Fibroblast of gingiva (primary cell): ENCODE measurements at regions not wholly inside any gene's neighbourhood (a gene's known extent, or its start where the extent isn't known, plus 50 kb on each side); places are given as distances from the start of the nearest gene placed in this dataset.

Experiments
- DNase-seq: peaks from one replicate; pipeline ENCODE4 v3.0.0-alpha.2; 2011; ENCODE audit warnings: low read depth

- no peak for DNase-seq
Measured at GRCh38 chr13:106297283-106297682, 238.2 kb downstream of the EFNB2 start.

- DNase-seq: no peak
Measured at GRCh38 chr13:106296723-106297122, 238.7 kb downstream of the EFNB2 start.

- no peak for DNase-seq
Measured at GRCh38 chr13:106295971-106296370, 239.5 kb downstream of the EFNB2 start.

- no peak for DNase-seq
Measured at GRCh38 chr13:106291006-106291405, 244.5 kb downstream of the EFNB2 start.

GRCh38 chr13:106287351-106287750, 248.1 kb downstream of the EFNB2 start:
- no peak for DNase-seq

GRCh38 chr13:106286811-106287210, 248.7 kb downstream of the EFNB2 start:
- no peak for DNase-seq

GRCh38 chr13:106284358-106284757, 251.1 kb downstream of the EFNB2 start:
- DNase-seq: no peak

- DNase-seq: no peak
Measured at GRCh38 chr13:106281426-106281825, 254.0 kb downstream of the EFNB2 start.

- no peak for DNase-seq
Measured at GRCh38 chr13:106277484-106278154, 257.8 kb downstream of the EFNB2 start.

GRCh38 chr13:106276876-106277275, 258.6 kb downstream of the EFNB2 start:
- no peak for DNase-seq

GRCh38 chr13:106275446-106276032, 259.9 kb downstream of the EFNB2 start:
- no peak for DNase-seq

- DNase-seq: no peak
Measured at GRCh38 chr13:106274551-106275203, 260.8 kb downstream of the EFNB2 start.

GRCh38 chr13:106263801-106264200, 271.7 kb downstream of the EFNB2 start:
- DNase-seq: no peak

GRCh38 chr13:106262886-106263285, 272.6 kb downstream of the EFNB2 start:
- no peak for DNase-seq

- no peak for DNase-seq
Measured at GRCh38 chr13:106261450-106261849, 274.0 kb downstream of the EFNB2 start.

GRCh38 chr13:106260352-106260751, 275.1 kb downstream of the EFNB2 start:
- no peak for DNase-seq

GRCh38 chr13:106259928-106260327, 275.5 kb downstream of the EFNB2 start:
- DNase-seq: no peak

- DNase-seq: no peak
Measured at GRCh38 chr13:106246666-106247188, 288.7 kb downstream of the EFNB2 start.

- DNase-seq: no peak
Measured at GRCh38 chr13:106246242-106246641, 289.2 kb downstream of the EFNB2 start.

GRCh38 chr13:106243011-106243565, 292.4 kb downstream of the EFNB2 start:
- DNase-seq: no peak

GRCh38 chr13:106241974-106242953, 293.2 kb downstream of the EFNB2 start:
- no peak for DNase-seq

- no peak for DNase-seq
Measured at GRCh38 chr13:106238690-106239089, 296.8 kb downstream of the EFNB2 start.
